ENCODE measurements at regions not wholly inside any gene's neighbourhood (a gene's known extent, or its start where the extent isn't known, plus 50 kb on each side); places are given as distances from the start of the nearest gene placed in this dataset.

- TF ChIP-seq POLR2A (IDR thresholded peaks at IDR 0.05; ENCODE audit: low read length) (no peak), GATA1 (IDR thresholded peaks at IDR 0.05; ENCODE audit: low read depth, low read length) (no peak)
These were observed 216.2 kb downstream of the ABHD5 start for GRCh38 chr3:43906849-43907507.
